ENCODE measurements at regions not wholly inside any gene's neighbourhood (a gene's known extent, or its start where the extent isn't known, plus 50 kb on each side); places are given as distances from the start of the nearest gene placed in this dataset.

- no peak for TF ChIP-seq EP300 (IDR thresholded peaks at IDR 0.05)
- no peak for TF ChIP-seq CTCF (IDR thresholded peaks at IDR 0.05)
- no peak for TF ChIP-seq POLR2A (IDR thresholded peaks at IDR 0.05)
These were observed 586.6 kb upstream of the POT1 start for GRCh38 chr7:125516194-125516593.
